NAMALWA (cell line): ENCODE measurements at regions not wholly inside any gene's neighbourhood (a gene's known extent, or its start where the extent isn't known, plus 50 kb on each side); places are given as distances from the start of the nearest gene placed in this dataset.
A peak's percentile ranks its signal among the peaks of the same experiment; 100 is the strongest.
"Not testable (repeated sequence)": the region's sequence is repeated elsewhere in the genome, so short reads cannot be mapped to it uniquely, and the experiment has no call there.

Experiments
- DNase-seq: peaks from one replicate; pipeline ENCODE4 v3.0.0-alpha.2; 2015; ENCODE audit warnings: low spot score

DNA sequence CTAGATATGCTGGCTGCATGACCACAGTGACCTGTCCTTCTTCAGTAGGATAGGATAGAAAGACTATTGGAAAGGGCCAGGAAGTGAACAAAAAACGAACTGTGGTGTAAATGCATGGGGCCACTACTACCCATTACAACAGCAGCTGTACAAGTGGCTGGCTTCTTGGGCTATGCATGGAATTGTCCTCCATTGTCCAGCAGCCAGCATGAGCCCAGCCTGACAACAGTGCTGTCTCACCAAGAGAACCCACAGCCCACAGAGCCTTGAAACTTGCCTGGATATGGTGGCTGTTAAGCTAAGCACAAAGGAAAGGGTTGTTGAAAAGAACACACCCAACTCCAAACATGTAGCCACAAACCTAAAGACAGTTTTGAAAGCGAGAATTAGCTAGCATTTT, 330.2 kb upstream of the F9 start:
- DNase-seq = no peak

DNA sequence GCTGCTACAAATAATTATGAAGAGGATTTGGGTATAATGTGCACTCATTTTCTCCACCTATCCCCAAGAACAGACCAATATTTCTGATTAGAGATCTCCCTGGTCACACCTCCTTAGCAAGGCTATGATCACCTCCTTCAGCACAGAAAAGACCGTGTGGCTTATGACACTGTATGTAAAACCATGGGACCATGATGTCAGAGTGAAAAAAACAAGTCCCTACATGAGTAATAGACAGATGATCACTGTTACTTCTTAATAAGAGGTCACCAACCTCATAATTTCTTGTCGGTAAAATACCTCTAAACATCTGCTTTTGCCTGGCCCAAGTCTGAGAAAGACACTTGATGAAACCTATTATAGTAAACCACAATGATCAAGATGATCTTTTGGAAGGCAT, 330.6 kb upstream of the F9 start:
- no peak for DNase-seq

DNA sequence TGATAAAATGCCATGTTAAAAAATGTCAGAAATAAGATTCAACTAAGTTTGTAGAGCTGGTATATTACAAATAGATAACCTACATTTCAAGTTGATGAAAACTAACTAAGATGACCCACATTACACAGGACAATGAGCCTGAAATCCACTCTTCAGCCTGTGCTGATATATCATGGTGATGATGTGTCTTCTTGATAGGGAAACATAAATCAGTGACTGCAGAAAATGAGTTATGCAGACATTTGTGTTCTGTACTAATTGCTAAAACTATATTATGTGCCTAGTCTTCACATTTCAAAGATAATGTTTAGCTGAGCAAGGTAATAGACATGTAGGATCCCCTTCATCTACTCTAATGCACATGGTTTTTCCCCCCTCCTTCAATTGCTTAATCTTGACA, 331.6 kb upstream of the F9 start:
- no peak for DNase-seq

DNA sequence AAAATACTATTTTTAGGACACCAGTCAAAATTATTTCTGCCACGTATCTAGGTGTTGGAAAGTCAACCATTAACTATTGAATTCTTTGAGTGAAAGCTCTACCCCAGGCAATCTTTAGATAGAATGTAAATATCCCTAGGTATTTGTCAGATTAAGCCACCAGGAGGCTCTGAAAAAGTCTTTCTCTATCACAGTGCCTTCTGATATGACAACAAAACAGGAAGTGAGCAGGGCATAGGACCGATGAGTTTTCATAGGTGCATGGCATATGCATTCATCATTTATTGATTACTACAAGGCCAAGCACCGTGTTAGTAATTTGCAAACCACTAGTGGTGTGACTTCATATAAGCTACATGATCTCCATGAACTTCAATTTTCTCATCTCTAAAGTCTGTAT, 333.6 kb upstream of the F9 start:
- DNase-seq = peak; percentile 1

DNA sequence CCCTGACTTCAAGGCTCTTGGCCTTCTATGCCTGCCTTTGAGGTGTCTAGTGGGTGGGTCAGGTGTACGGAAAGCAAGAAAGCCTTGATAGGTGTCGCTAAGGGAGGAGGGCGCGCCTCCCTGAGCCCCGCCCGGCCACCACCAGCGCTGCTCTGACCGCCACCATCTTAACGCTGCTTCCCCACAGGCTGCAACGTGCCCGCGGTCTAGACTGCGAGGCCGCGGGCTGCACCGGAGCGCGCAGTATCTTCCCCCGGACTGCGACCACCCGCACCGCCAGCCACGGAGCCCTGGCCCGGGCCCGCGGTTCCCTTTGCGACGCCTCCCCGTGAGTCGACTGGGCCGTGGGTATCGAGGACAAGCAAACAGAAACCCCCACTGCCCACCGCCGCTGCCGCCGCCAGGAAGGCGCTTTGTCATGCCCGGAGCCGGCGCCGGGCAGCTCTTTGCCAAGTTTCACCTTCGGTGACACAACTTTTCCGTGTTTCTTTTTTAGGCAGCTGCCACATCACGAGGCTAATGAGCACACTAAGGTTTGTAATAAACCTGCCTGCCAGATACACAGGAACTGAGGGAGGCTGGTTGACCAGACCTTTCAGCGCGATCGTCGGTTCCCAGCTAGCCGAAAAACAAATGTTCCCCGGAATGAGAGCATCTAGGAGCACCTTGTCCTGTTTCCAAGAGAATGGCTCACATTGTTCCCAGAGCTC, 335.8 kb upstream of the F9 start:
- DNase-seq = no peak

DNA sequence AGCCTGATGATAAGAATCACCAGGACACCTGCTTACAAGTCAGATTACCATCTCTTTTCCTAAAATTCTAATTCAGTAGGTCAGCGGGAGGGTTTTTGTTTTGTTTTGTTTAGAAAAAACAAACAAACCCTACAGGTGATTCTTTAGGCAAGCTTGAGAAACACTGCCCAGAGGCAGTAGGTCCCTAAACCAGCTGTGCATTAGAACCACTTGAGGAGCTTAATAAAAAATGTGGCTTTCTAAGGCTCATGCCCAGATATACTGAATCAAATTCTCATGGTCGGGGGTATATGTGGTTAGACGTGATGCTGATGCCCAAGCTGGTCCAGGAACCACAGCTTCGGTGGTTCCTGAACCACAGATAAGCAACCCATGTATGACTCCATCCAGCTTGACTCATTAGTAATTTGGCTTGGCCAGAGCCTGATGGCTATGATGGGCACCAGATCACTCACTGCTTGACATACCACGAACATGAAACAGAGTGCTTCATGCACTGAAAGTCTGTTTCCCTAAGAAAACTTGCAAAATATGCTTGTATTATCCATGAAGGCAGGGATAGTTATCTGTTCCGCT, 338.1 kb upstream of the F9 start:
- no peak for DNase-seq

DNA sequence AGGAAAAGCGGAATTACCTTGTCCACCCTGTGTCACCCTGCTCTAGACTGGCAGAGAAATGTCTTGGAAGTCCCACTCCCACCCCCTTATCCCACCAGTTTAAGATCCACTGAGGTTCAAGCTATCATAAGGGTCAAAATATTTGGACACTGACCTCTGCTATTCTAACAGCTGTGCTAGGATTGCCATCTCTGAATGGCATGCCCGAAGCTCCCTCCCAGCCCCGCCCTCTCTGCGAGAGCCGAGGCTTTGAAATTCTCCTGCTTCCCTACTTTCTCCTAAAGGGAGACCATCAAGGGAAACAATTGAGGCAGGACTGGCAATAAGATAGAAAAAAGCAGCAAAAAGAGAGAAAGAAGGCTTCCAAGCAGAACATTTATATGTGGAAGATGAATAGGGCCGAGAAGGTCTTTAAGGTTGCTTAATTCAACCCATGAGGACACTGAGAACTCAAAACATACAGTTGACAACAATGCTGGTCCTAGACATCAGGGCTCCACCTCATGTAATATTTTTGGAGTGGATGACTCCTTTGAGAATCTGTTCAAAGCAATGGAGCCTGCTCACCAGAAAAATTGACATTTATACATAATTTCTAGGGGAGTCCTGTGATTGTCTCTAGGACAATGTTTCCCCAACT, 338.7 kb upstream of the F9 start:
- no peak for DNase-seq

DNA sequence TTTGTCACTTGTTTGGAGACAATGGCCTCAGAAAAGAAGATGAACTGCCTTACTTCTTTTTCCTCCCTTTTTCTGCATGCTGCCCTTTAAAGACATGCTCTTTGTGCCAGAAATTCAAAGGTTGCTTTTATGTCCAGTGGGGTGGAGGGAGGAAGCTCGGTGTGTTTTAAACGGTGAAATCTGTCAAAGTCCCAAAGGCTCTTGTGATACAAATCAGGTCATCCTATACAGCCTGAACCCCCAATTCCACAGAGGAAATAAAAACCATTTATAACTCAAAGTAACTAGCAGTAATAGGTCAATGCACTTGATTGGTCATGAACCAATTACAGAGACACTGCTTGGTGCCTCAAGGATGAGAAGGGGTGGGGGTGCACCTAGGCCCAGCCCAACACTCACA, 339.3 kb upstream of the F9 start:
- DNase-seq = no peak

DNA sequence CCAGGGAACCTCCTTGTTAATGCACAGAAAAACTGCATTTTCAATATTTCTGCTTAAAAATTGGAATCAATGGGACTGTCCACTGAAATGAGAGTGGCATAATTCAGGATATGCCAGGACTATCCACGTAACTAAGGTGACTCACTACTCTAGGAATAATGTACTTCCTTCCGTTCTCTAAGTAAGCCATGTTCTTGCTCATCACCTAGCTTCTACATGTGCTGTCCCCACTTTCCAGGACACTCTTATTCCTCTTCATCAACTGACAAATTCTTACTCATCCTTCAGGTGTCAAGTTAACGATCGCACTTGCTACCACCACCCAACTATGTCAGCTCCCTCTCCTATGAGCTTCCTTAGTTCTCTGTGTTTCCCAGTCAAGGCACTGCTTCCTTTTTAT, 342.8 kb upstream of the F9 start:
- DNase-seq = no peak

DNA sequence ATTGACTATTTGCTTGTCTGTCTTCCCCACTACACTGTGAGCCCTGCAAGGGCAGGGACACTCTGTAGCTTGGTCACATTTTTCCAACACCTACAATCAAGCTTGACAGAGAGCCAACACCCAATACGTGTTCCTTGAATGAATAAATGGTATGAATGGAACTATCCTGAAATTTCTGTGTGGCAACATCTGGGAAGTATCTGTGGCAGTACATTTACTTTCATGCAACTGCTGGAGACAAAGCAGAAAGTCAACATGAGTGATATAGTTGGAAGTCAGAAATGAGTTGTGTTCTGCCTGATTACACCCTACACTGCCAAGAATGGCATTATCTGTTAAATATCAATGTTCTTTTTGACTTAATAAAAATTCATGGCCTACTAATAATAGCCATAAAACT, 343.5 kb upstream of the F9 start:
- no peak for DNase-seq

DNA sequence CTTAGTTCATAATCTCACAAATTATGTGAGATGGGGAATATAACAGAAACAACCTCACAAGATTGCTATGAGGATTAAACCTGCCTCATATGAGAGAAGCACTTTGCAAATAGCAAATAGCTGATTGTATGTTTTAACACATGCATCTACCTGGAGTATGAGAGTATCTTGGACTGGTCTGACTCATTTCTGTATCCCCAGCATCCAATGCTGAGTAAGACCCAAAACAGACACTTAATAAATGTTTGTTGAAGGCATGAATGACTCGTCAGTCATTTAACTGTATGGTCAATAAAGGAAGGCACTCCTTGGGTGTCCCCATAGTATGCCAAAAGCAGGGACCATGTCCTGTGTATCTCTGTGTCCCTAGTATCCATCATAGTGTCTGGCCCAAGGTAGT, 350.9 kb upstream of the F9 start:
- DNase-seq = no peak

DNA sequence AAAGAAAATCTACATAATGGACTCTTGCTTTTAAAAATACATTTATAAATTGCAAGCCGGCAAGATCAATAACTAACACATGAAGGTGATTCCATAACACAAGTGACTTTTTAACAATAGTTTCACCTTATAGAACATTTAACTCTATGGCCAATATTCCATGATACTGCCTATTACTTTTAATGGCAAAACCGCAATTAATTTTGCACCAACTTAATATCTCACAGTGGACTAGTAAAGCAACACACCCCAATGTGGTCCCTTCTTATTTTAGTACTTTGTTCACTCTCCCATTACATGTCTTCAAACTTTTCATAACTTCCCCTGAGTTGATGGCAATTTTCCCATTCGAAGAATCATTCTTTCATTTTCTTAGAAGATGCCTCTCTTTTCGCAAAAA, 351.6 kb upstream of the F9 start:
- DNase-seq = no peak

DNA sequence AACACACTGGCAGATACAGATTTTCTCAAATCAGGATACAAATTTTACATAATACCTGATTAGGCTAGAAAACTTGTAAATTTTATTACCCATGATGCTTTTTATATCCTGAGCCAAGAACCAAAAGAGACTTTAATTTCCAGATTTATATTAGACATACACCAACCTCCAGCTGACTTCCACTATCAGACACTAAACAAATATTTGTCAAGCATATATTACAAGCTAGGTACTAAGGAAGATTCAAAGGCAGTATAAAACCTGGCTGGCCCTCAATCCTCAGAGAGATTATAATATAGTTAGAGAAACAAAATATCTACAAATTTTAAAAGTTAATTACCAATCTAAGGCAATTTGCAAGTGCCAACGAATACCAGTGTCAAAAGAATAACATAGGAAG, 357.8 kb upstream of the F9 start:
- no peak for DNase-seq

DNA sequence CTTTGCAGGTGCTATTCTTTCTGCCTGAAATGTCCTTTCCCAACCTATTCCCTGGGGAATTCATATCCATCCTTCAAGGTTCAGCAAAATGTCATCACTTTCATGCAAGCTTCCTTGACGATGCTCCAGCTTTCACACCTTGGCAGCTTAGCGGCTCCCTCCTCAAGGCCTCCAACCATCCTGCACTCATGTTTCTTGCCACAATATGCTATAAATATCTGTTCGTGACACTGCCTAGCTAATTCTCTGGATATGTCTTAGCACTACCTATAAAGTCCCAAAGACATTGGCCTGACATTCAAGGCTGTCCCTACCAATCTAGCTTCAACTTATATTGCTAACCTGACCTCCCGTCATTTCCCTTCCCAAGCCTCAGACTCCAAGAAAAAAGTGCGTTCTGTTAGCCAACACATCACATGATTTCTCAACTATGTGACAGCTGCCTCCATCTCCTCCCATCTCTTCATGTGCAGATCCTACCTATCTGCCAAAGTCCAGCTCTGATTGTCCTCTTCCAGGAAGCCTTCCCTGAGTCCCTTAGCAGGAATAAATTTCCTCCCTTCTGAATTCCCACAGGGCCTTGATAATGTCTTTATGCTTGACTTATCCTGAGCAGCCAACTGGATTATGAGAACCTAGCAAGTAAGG, 359.9 kb upstream of the F9 start:
- no peak for DNase-seq

DNA sequence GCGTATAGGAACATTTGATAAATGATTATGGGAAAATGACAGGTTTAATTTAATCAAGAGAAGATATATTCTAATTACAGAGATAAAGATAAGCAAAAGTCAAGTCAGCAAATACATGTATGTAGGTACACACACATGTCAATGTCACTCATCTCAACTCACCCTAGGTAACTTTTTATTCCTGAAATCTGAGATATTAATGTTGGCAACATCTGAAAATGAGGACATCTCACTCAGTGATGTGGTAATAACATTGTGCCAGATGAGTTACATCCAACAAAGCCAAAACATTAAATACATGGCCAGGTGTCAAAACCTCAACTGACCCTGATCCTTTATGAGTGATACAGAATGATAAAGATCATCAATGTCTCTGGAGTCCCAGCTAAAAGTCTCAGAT, 363.3 kb upstream of the F9 start:
- no peak for DNase-seq

DNA sequence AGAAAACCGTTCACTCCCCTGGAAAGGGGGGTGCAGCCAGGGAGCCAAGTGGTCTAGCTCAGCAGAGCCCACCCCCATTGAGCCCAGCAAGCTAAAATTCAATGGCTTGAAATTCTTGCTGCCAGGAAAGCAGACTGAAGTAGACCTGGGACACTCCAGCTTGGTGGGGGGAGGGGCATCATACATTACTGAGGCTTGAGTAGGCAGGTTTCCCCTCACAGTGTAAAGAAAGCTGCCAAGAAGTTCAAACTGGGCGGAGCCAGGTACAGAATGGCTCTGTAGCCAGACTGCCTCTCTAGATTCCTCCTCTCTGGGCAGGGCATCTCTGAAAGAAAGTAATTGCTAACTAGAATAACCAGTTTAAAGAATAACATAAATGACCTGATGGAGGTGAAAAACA, 372.3 kb upstream of the F9 start:
- DNase-seq = no peak

DNA sequence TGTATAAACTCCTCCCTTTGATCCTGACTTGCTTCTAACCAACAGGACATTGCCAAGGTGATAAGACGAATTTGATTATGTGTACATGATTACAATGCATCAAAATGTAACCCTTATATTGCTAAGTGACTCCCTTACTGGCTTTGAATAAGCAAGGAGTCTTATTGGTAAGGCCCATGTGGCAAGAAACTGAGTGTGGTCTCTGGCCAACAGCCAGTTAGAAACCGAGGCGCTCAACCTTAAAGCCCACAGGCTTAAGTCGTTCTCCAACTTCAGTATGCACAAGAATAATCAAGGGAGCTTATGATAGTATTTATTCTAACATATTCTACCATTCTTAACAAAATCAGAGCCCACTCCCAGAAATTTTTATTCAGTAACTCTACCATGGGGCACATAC, 374.2 kb upstream of the F9 start:
- DNase-seq = no peak

DNA sequence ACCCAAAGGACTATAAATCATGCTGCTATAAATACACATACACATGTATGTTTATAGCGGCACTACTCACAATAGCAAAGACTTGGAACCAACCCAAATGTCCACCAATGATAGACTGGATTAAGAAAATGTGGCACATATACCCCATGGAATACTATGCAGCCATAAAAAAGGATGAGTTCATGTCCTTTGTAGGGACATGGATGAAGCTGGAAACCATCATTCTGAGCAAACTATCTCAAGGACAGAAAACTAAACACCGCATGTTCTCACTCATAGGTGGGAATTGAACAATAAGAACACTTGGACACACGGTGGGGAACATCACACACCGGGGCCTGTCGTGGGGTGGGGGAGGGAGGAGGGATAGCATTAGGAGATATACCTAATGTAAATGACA, 383.9 kb upstream of the F9 start:
- not testable (repeated sequence) for DNase-seq

DNA sequence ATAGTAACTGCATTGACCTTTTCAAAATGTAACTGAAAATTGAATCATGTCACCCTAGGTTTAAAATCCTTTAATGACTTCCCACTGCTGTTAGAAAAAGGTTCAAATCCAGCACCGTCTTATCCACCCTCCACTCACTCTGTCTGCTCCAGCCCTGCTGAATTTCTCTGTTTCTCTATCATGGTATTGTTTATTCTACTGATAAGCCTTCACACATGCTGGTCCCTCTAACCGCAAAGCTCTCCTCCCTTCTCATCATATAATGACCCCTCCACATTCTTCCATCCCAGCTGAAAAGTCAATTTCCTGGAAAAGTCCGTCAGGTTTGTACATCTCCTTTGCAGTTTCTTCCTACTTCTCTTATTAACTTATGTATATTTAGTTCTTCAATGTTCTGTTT, 389.2 kb upstream of the F9 start:
- DNase-seq = no peak

DNA sequence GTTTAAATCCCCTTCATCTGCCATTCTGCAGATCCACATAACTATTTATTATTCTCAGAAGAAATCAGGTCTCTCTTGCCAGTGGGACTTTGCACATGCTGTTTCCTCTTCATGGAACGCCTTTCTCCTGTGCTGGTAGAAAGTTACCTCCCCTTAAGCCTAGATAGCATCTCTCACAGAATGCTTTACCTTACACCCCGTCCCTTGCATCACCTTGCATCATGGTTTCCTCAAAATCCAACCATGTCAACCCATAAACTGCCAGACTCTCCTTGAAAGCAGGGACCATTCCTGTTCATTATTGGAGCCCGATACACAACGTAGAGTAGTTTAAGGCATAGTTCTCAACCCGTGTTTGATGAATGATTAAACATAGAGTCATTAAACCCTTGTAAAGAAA, 396.2 kb upstream of the F9 start:
- no peak for DNase-seq

DNA sequence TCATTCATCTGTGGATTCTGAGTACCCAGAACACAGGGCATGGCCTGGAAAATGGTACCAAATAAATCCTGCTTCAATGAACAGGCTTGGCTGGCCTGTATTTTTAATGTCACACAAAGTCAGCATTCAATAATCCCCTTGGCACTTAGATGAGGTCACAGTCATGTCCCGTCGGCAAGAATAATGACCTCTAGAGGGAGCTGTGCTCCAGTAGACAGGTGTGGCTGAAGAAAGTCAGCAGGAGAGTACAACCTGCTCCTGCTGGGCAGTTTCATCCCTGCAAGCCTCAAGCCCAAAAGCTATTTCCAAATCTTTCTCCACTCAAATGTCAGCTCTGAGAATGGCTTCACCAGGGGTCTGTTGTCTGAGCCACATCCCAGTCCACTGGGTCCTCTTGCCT, 404.0 kb upstream of the F9 start:
- DNase-seq = peak; percentile 64

DNA sequence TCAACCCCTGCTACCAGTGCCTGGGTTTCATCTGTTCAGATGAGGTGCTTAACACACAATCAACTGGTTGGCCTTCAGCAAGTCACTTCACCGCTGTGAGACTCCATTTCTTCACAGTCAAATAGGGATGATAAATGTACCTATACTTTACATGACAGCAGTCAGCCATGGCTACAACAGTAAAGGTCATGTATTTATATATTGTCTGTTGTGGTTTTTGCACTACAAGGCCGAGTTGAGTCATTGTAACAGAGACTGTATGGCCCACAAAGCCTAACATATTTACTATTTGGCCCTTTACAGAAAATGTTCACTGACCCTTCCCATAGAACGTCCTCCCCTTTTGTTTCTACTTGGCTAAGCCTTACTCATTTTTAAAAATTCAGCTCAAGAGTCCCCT, 404.6 kb upstream of the F9 start:
- no peak for DNase-seq

DNA sequence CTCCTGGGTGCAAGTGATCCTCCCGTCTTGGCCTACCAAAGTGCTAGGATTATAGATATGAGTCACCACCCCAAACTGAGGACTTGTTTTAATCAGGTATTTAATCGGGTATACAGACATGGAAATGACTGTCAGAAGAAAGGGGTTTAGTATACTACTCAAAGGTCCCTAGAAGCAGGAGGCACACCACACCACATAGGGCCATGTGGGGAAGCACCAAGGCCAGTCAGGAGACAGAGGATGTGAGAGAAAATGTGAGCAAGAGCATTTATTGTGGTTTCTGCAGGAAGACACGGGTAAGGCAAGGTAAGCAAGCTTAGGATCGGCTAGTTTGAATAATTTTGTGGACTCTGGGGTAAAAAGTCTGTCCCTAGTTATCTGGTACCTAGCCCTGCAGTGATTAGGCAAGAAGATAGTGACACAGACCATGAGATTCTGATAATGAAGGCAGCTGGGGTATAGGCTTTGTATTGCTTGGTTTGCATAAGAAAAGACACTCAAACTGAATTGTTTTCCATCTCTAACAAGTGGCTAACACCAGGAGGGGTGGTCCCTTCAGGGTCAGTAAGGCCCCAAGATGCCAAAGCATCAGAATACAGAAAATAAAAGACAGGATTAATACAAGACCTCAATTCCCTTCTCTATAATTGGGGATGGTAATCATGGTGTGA, 408.8 kb upstream of the F9 start:
- DNase-seq = no peak
